ENCODE measurements at regions not wholly inside any gene's neighbourhood (a gene's known extent, or its start where the extent isn't known, plus 50 kb on each side); places are given as distances from the start of the nearest gene placed in this dataset.

DNA sequence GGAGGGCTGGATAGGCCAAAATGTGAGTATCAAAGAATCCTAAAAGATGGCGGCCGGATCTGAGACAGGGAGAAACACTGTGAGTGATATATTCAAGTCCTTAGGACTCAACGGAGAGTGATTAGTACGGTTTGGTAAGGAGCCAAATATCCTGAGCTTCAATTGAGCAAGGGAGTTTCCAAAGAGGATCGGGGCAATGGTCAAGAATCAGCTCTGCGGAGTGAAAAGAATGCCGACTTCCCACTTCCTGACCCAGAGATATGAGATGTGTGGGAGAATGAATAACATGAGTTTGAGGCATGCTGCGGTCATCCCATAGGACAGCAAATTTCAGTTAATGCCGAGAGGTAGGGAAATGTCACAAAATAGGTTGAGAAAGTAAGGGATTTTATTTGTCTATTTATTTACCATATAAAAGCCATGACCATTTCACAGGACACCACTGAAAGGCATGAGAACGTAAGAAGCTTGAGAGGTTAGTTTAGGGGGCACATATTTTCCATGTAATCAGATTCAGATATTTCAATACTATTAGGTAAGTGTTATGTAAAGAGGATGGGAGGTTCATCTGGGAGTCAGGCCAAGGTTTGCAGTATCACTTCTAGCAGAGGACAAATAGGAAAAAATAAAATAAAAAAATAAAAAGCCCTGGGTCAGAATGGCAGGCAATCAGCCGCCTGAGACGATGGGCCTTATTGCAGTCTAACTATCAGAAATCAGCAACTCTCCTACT, 165.6 kb downstream of the HGF start:
- CTCF ChIA-PET: no interaction called here
- TF ChIP-seq FOXM1 (IDR thresholded peaks at IDR 0.05; ENCODE audit: borderline replicate concordance) (no peak), NFRKB (IDR thresholded peaks at IDR 0.05) (no peak), TARDBP (IDR thresholded peaks at IDR 0.05) (no peak), LEF1 (IDR thresholded peaks at IDR 0.05; ENCODE audit: borderline replicate concordance) (no peak), ELF4 (IDR thresholded peaks at IDR 0.05) (no peak), SP1 (IDR thresholded peaks at IDR 0.05) (no peak), ZNF384 (IDR thresholded peaks at IDR 0.05) (no peak), HDGF (IDR thresholded peaks at IDR 0.05; ENCODE audit: borderline replicate concordance) (no peak), CTBP1 (IDR thresholded peaks at IDR 0.05; ENCODE audit: borderline replicate concordance) (no peak), SUZ12 (IDR thresholded peaks at IDR 0.05) (no peak), ARNT (IDR thresholded peaks at IDR 0.05) (no peak), BHLHE40 (IDR thresholded peaks at IDR 0.05; ENCODE audit: borderline replicate concordance) (no peak)
- POLR2A ChIA-PET: no interaction called here
- no peak for DNase-seq (ENCODE audit: extremely low spot score)

DNA sequence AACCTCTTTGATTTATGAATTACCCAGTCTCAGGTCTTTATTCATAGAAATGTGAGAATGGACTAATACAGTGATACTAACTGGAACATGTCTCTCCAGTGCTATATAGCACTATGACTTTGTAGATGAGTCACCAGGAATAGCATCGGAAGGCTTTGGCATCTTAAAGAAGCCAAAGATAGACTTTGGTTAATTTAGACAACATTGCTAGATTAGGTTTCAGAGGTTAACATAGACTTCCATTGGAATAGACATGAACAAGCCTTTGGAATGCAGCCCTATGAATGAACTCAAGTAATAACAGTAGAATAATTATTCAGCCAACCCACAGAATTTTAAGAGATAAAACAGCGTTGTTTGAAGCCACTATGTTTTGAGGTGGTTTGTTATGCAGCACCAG, 169.2 kb downstream of the HGF start:
- TF ChIP-seq LEF1 (IDR thresholded peaks at IDR 0.05; ENCODE audit: borderline replicate concordance) (no peak), SP1 (IDR thresholded peaks at IDR 0.05) (no peak), SUZ12 (IDR thresholded peaks at IDR 0.05) (no peak), FOXM1 (IDR thresholded peaks at IDR 0.05; ENCODE audit: borderline replicate concordance) (no peak), NFRKB (IDR thresholded peaks at IDR 0.05) (no peak), FOXA1 (IDR thresholded peaks at IDR 0.05) (no peak), L3MBTL2 (conservative IDR thresholded peaks at IDR 0.05) (no peak), FOXK2 (IDR thresholded peaks at IDR 0.05) (no peak), CTBP1 (IDR thresholded peaks at IDR 0.05; ENCODE audit: borderline replicate concordance) (no peak), TARDBP (IDR thresholded peaks at IDR 0.05) (no peak), BHLHE40 (IDR thresholded peaks at IDR 0.05; ENCODE audit: borderline replicate concordance) (no peak), ARNT (IDR thresholded peaks at IDR 0.05) (no peak), ELF4 (IDR thresholded peaks at IDR 0.05) (no peak), ZNF384 (IDR thresholded peaks at IDR 0.05) (no peak)
- TF ChIP-seq, protein P1, sequence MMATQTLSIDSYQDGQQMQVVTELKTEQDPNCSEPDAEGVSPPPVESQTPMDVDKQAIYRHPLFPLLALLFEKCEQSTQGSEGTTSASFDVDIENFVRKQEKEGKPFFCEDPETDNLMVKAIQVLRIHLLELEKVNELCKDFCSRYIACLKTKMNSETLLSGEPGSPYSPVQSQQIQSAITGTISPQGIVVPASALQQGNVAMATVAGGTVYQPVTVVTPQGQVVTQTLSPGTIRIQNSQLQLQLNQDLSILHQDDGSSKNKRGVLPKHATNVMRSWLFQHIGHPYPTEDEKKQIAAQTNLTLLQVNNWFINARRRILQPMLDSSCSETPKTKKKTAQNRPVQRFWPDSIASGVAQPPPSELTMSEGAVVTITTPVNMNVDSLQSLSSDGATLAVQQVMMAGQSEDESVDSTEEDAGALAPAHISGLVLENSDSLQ (IDR thresholded peaks at IDR 0.05): no peak
- DNase-seq (ENCODE audit: extremely low spot score): no peak
- POLR2A ChIA-PET: no interaction called here
- CTCF ChIA-PET: no interaction called here

DNA sequence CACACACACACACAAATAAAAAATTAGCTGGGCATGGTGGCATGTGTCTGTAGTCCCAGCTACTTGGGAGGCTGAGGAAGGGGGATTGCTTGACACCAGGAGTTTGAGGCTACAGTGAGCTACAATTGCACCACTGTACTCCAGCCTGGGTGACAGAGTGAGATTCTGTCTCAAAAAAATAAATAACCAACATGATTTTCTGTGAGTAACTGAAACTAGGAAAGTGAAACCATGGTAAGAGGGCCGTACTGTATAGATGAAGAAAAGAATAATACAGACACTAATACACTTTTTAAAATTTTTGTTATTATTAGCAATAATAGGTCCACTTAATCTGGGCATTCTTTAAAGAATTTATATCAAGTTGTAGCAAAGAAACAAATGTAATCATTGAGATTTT, 170.9 kb downstream of the HGF start:
- ChIA-PET CTCF (no interaction called here), POLR2A (no interaction called here)
- TF ChIP-seq SUZ12 (IDR thresholded peaks at IDR 0.05): no peak
- no peak for TF ChIP-seq FOXA1 (IDR thresholded peaks at IDR 0.05)
- TF ChIP-seq L3MBTL2 (conservative IDR thresholded peaks at IDR 0.05): no peak
- TF ChIP-seq ARNT (IDR thresholded peaks at IDR 0.05): no peak
- TF ChIP-seq ZNF384 (IDR thresholded peaks at IDR 0.05): no peak
- TF ChIP-seq LEF1 (IDR thresholded peaks at IDR 0.05; ENCODE audit: borderline replicate concordance): no peak
- TF ChIP-seq, protein P1 (IDR thresholded peaks at IDR 0.05): no peak
- no peak for TF ChIP-seq FOXM1 (IDR thresholded peaks at IDR 0.05; ENCODE audit: borderline replicate concordance)
- no peak for TF ChIP-seq TARDBP (IDR thresholded peaks at IDR 0.05)
- TF ChIP-seq SP1 (IDR thresholded peaks at IDR 0.05): no peak
- no peak for TF ChIP-seq CTBP1 (IDR thresholded peaks at IDR 0.05; ENCODE audit: borderline replicate concordance)
- TF ChIP-seq ELF4 (IDR thresholded peaks at IDR 0.05): no peak
- TF ChIP-seq FOXK2 (IDR thresholded peaks at IDR 0.05): no peak
- TF ChIP-seq HDGF (IDR thresholded peaks at IDR 0.05; ENCODE audit: borderline replicate concordance): no peak
- TF ChIP-seq NFRKB (IDR thresholded peaks at IDR 0.05): no peak
- no peak for TF ChIP-seq BHLHE40 (IDR thresholded peaks at IDR 0.05; ENCODE audit: borderline replicate concordance)
- DNase-seq (ENCODE audit: extremely low spot score): no peak

DNA sequence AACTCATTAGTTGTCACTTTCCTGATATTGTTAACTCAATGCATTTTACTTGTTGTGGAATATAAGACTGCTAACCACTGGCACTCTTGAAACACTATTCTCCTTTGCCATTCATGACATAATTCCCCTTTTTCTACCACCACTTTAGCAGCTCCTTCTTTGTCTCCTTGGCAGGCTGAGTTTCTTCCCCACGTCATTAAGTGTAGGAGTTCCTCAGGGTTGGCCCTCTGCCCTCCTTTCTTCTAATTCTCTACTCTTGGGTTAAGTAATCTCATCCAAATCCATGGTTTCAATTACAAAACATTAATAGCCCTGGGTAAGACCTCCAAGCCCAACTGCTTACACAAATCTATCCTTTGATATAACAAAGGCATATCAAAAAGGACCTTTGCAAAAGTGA, 175.1 kb downstream of the HGF start:
- ChIA-PET CTCF (no interaction called here), POLR2A (no interaction called here)
- no peak for TF ChIP-seq CTBP1 (IDR thresholded peaks at IDR 0.05; ENCODE audit: borderline replicate concordance)
- no peak for TF ChIP-seq ARNT (IDR thresholded peaks at IDR 0.05)
- TF ChIP-seq, protein P1 (IDR thresholded peaks at IDR 0.05): no peak
- no peak for TF ChIP-seq ELF4 (IDR thresholded peaks at IDR 0.05)
- no peak for TF ChIP-seq TARDBP (IDR thresholded peaks at IDR 0.05)

DNA sequence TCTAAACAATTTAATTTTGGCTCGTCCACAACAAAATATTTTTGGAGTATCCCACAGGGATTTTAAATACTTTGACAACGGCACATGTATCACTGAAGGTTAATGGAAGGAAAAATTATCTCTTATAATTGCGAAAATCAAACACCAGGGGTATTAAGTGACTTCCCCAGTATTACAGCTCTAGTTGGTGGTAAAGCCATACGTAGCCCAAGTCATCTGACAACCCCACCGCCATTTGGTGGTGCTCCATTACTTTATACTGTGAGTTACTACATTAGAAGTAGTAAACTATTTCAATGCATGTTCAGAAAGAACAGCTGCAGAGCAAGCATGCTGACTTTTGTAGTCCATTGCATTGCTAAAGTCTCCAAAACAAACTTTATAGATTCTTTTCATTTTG, 179.7 kb downstream of the HGF start:
- no peak for TF ChIP-seq SUZ12 (IDR thresholded peaks at IDR 0.05)
- CTCF ChIA-PET: no interaction called here
- DNase-seq (ENCODE audit: extremely low spot score): no peak
- POLR2A ChIA-PET: no interaction called here

More for the DNA sequence above, 175.1 kb downstream of the HGF start:
- no peak for DNase-seq (ENCODE audit: extremely low spot score)

DNA sequence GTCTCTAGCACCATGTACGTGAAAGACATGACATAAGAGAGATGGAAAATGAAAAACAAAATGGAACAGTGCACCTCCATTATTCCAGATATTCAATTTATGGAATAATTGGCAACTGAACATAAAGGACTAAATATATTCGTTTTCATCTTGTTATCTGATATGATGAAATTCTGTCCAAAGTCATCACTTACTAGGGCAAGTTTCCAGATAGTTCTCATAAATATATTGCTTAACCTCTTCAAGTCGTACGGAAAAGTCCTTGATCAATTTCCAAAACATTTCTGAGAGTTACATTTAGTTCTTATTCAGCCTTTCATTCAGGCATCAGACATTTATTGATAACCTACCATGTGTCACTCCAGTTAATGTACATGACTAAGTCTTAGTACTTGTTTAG, 185.2 kb downstream of the HGF start:
- POLR2A ChIA-PET: no interaction called here
- DNase-seq (ENCODE audit: extremely low spot score): no peak

More for the DNA sequence above, 185.2 kb downstream of the HGF start:
- TF ChIP-seq ELF4 (IDR thresholded peaks at IDR 0.05): no peak
- CTCF ChIA-PET: no interaction called here

Data from HEK293T (cell line).